Common myeloid progenitor, CD34-positive (primary cell): ENCODE measurements at regions not wholly inside any gene's neighbourhood (a gene's known extent, or its start where the extent isn't known, plus 50 kb on each side); places are given as distances from the start of the nearest gene placed in this dataset.

Experiments
- CTCF ChIA-PET: fragments of 350-600 bp; sonication (Branson Sonifier 250); formaldehyde crosslinking; loops from one replicate; lab custom pipeline; 2021; ENCODE audit warnings: antibody characterized with exemption; lab: Charles Lee
- POLR2A ChIA-PET: fragments of 350-600 bp; sonication (Branson Sonifier 250); formaldehyde crosslinking; loops from one replicate; lab custom pipeline; 2021; ENCODE audit warnings: antibody characterized with exemption; lab: Charles Lee
- DNase-seq, 3 donors: peaks; one replicate each; pipeline versions ENCODE4 v3.0.0 to v3.0.0-alpha.2; 2013
- H3K27ac ChIP-seq, 2 experiments: 1 replicate in 1 of 2; 2 replicates in 1 of 2; pipeline ENCODE4 v1.7.0; 2013; ENCODE audit warnings: inconsistent platforms in 2 of 2, low read length in 2 of 2, mild to moderate bottlenecking in 2 of 2, low read depth in 1 of 2, moderate library complexity in 1 of 2; ENCODE audit not compliant: severe bottlenecking in 2 of 2, insufficient read depth in 1 of 2, poor library complexity in 1 of 2
- H3K27me3 ChIP-seq, 5 experiments: replicated peaks in 2 of 5; 1 replicate in 3 of 5; 2 replicates in 2 of 5; pipeline versions ENCODE4 v1.6.1 to v1.7.0; 2013; ENCODE audit warnings: low read length in 4 of 5, mild to moderate bottlenecking in 2 of 5, moderate library complexity in 2 of 5, inconsistent platforms in 1 of 5; ENCODE audit not compliant: insufficient read depth in 5 of 5, control insufficient read depth in 4 of 5
- H3K36me3 ChIP-seq, 4 experiments: 1 replicate in 2 of 4; 2 replicates in 2 of 4; pipeline versions ENCODE4 v1.6.1 to v1.7.0; 2013; ENCODE audit warnings: low read length in 3 of 4, control low read depth in 1 of 4, mild to moderate bottlenecking in 1 of 4; ENCODE audit not compliant: control insufficient read depth in 4 of 4, insufficient read depth in 4 of 4
- H3K4me1 ChIP-seq, 4 experiments: 1 replicate in 3 of 4; 2 replicates in 1 of 4; pipeline versions ENCODE4 v1.6.1 to v1.7.1; 2013; ENCODE audit warnings: low read length in 3 of 4, mild to moderate bottlenecking in 3 of 4, control low read depth in 1 of 4, inconsistent platforms in 1 of 4, moderate library complexity in 1 of 4; ENCODE audit not compliant: control insufficient read depth in 4 of 4, insufficient read depth in 4 of 4; ENCODE audit errors: control extremely low read depth in 1 of 4
- H3K4me3 ChIP-seq, 7 experiments: 1 replicate in 4 of 7; 2 replicates in 3 of 7; pipeline versions ENCODE4 v1.5.1 to v1.7.0; 2013; ENCODE audit warnings: mild to moderate bottlenecking in 7 of 7, low read length in 6 of 7, moderate library complexity in 6 of 7, inconsistent platforms in 2 of 7, low read depth in 2 of 7, control low read depth in 1 of 7; ENCODE audit not compliant: insufficient read depth in 4 of 7, control insufficient read depth in 1 of 7; ENCODE audit errors: extremely low read depth in 1 of 7
- H3K9me3 ChIP-seq, 5 experiments: 1 replicate in 4 of 5; 2 replicates in 1 of 5; pipeline versions ENCODE4 v1.6.1 to v1.7.1; 2013; ENCODE audit warnings: low read length in 4 of 5, mild to moderate bottlenecking in 2 of 5, inconsistent platforms in 1 of 5, low read depth in 1 of 5, moderate library complexity in 1 of 5; ENCODE audit not compliant: control insufficient read depth in 4 of 5, insufficient read depth in 2 of 5; ENCODE audit errors: control extremely low read depth in 1 of 5
- WGBS: methylation state at CpG from one replicate; pipeline ENCODE4 v1.1.5; 2013; ENCODE audit not compliant: insufficient coverage; 5-methylcytosine and 5-hydroxymethylcytosine counted together

- Histone ChIP-seq H3K4me1 (peaks cover 0 to 45% (median 38%) of the 10 kb centered on the region in 4 experiments), H3K27me3 (no peaks in the 10 kb centered on the region), H3K4me3 (no peak overlapping the region), H3K27ac (no peak overlapping the region), H3K36me3 (peaks cover 5 to 52% (median 36%) of the 10 kb centered on the region in 4 experiments), H3K9me3 (no peaks in the 10 kb centered on the region)
- ChIA-PET POLR2A (no interaction called here), CTCF (interaction anchor here (1.1 to 6.0 kb wide), 5 partner anchors 13 to 48 kb away, joined by 3 to 41 read pairs (median 5); no protein-coding TSS in a partner anchor)
- 50% methylated on average over 2 of the region's 4 CpGs for WGBS
- DNase-seq = no peak
These were observed 49.9 kb downstream of the SYNE3 start for GRCh38 chr14:95466506-95466905.

- 97% methylated on average over 12 of the region's 15 CpGs for WGBS
- ChIA-PET CTCF (interaction anchor here (1.1 to 6.0 kb wide), 6 partner anchors 13 to 49 kb away, joined by 3 to 41 read pairs (median 4); no protein-coding TSS in a partner anchor), POLR2A (no interaction called here)
- Histone ChIP-seq H3K36me3 (peaks cover 5 to 49% (median 34%) of the 10 kb centered on the region in 4 experiments), H3K27me3 (no peaks in the 10 kb centered on the region), H3K27ac (no peak overlapping the region), H3K9me3 (no peaks in the 10 kb centered on the region), H3K4me3 (no peak overlapping the region), H3K4me1 (peaks cover 0 to 45% (median 40%) of the 10 kb centered on the region in 4 experiments)
- DNase-seq = no peak
These were observed 50.5 kb downstream of the SYNE3 start for GRCh38 chr14:95465936-95466335.

- H3K4me3 ChIP-seq = peak overlapping the region in 1 of 7 experiments; percentile 24
- ChIA-PET CTCF (interaction anchor here (2.0 to 6.0 kb wide), 4 partner anchors 13 to 50 kb away, joined by 4 to 41 read pairs (median 6); no protein-coding TSS in a partner anchor), POLR2A (no interaction called here)
- H3K36me3 ChIP-seq = peaks cover 5 to 52% (median 34%) of the 10 kb centered on the region in 4 experiments
- no peak for DNase-seq
- 95% methylated on average over 2 of the region's 3 CpGs for WGBS
- H3K27me3 ChIP-seq = no peaks in the 10 kb centered on the region
- H3K4me1 ChIP-seq = peaks cover 0 to 45% (median 40%) of the 10 kb centered on the region in 4 experiments
- no peaks in the 10 kb centered on the region for H3K9me3 ChIP-seq
- H3K27ac ChIP-seq = no peak overlapping the region
These were observed 51.1 kb downstream of the SYNE3 start for GRCh38 chr14:95465358-95465757.

GRCh38 chr14:95464514-95464913, 51.9 kb downstream of the SYNE3 start:
- no peaks in the 10 kb centered on the region for H3K27me3 ChIP-seq
- peaks cover 5 to 46% (median 31%) of the 10 kb centered on the region in 4 experiments for H3K36me3 ChIP-seq
- WGBS = 50% methylated on average over 2 of the region's 4 CpGs

GRCh38 chr14:95464103-95464502, 52.3 kb downstream of the SYNE3 start:
- ChIA-PET POLR2A (interaction anchor here (0.8 kb wide), 1 partner anchor 11 kb away, joined by 3 read pairs; no protein-coding TSS in a partner anchor), CTCF (interaction anchor here (0.8 to 6.0 kb wide), 12 partner anchors 12 to 63 kb away, joined by 3 to 41 read pairs (median 4); no protein-coding TSS in a partner anchor)
- WGBS = 88% methylated on average over 5 of the region's 6 CpGs
- Histone ChIP-seq H3K36me3 (peaks cover 5 to 47% (median 31%) of the 10 kb centered on the region in 4 experiments), H3K4me1 (peaks cover 0 to 45% (median 40%) of the 10 kb centered on the region in 4 experiments), H3K27me3 (no peaks in the 10 kb centered on the region), H3K9me3 (no peaks in the 10 kb centered on the region), H3K4me3 (peak overlapping the region in 1 of 7 experiments; percentile 13), H3K27ac (peak overlapping the region in 1 of 2 experiments; percentile 49)
- DNase-seq = peak in 2 of 3 donors; percentile 10 to 30

More at GRCh38 chr14:95464514-95464913, 51.9 kb downstream of the SYNE3 start:
- Histone ChIP-seq H3K9me3 (no peaks in the 10 kb centered on the region), H3K27ac (peak overlapping the region in 1 of 2 experiments; percentile 49), H3K4me3 (peak overlapping the region in 1 of 7 experiments; percentile 8), H3K4me1 (peaks cover 0 to 45% (median 40%) of the 10 kb centered on the region in 4 experiments)
- DNase-seq = peak; percentile 16 to 87 (median 77)
- ChIA-PET POLR2A (no interaction called here), CTCF (interaction anchor here (0.8 to 6.0 kb wide), 10 partner anchors 12 to 63 kb away, joined by 3 to 41 read pairs (median 4); no protein-coding TSS in a partner anchor)

GRCh38 chr14:95463171-95463901, 53.1 kb downstream of the SYNE3 start:
- peak; percentile 89 to 99 (median 97) for DNase-seq
- Histone ChIP-seq H3K27me3 (no peaks in the 10 kb centered on the region), H3K27ac (peak overlapping the region in 1 of 2 experiments; percentile 49), H3K9me3 (no peaks in the 10 kb centered on the region), H3K4me3 (peak overlapping the region in 3 of 7 experiments; percentile 2 to 47 (median 38)), H3K36me3 (peaks cover 3 to 44% (median 26%) of the 10 kb centered on the region in 4 experiments), H3K4me1 (peaks cover 0 to 45% (median 40%) of the 10 kb centered on the region in 4 experiments)
- 2% methylated on average over 7 of the region's 9 CpGs for WGBS
- ChIA-PET POLR2A (interaction anchor here (0.6 to 1.0 kb wide), 4 partner anchors 12 to 39 kb away, joined by 3 read pairs; no protein-coding TSS in a partner anchor), CTCF (interaction anchor here (0.8 to 6.0 kb wide), 16 partner anchors 11 to 70 kb away, joined by 3 to 41 read pairs (median 4); no protein-coding TSS in a partner anchor)
